ENCODE measurements at regions not wholly inside any gene's neighbourhood (a gene's known extent, or its start where the extent isn't known, plus 50 kb on each side); places are given as distances from the start of the nearest gene placed in this dataset.

DNA sequence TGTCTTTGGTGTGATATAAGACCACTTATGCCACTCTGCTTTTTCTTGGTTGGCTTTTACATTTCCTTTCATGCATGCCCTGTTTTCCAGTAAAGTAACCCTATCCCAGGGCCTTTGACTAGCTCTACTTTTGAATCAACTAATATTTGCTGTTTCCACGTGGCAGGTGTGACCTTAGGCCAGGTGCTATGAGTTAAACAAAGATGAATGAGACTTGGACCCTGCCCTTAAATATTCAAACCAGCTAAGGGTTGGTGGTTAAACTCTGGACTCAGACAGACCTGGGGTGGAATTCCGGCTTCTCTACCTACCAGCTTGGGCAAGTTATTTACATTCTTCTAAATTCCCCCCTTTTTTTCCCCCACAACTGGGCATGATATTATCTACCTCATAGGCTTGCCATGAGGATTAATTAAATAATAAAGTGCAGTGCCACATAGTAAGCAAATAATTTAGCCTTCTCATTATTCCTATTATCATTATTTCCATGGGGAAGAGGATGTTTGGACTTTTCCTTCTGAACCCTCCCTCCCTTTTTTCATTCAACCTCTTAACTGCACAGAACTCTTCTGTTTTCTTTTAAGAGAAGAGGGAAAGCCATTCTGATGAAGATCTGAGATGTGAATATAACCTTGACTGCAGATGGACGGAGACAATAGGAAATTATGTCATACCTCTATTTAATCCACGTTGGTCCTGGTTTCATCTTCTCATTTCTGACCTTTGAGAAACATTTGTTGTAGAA lies 143.6 kb upstream of the TNFAIP3 start:
- peaks cover 2% of the 10 kb centered on the region for H3K4me1 ChIP-seq
- H3K27ac ChIP-seq (replicated peaks) = no peak overlapping the region
- no peak for DNase-seq
- no peak overlapping the region for H3K4me3 ChIP-seq
- H3K9me3 ChIP-seq (replicated peaks) = no peaks in the 10 kb centered on the region
- TF ChIP-seq, protein P1, sequence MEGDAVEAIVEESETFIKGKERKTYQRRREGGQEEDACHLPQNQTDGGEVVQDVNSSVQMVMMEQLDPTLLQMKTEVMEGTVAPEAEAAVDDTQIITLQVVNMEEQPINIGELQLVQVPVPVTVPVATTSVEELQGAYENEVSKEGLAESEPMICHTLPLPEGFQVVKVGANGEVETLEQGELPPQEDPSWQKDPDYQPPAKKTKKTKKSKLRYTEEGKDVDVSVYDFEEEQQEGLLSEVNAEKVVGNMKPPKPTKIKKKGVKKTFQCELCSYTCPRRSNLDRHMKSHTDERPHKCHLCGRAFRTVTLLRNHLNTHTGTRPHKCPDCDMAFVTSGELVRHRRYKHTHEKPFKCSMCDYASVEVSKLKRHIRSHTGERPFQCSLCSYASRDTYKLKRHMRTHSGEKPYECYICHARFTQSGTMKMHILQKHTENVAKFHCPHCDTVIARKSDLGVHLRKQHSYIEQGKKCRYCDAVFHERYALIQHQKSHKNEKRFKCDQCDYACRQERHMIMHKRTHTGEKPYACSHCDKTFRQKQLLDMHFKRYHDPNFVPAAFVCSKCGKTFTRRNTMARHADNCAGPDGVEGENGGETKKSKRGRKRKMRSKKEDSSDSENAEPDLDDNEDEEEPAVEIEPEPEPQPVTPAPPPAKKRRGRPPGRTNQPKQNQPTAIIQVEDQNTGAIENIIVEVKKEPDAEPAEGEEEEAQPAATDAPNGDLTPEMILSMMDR (IDR thresholded peaks at IDR 0.05; ENCODE audit: borderline replicate concordance) = no peak
- no peaks in the 10 kb centered on the region for H3K36me3 ChIP-seq
- H3K27me3 ChIP-seq (ENCODE audit: low read depth) = no peaks in the 10 kb centered on the region
- intact Hi-C loops (cut with micrococcal nuclease) = no loop called here

DNA sequence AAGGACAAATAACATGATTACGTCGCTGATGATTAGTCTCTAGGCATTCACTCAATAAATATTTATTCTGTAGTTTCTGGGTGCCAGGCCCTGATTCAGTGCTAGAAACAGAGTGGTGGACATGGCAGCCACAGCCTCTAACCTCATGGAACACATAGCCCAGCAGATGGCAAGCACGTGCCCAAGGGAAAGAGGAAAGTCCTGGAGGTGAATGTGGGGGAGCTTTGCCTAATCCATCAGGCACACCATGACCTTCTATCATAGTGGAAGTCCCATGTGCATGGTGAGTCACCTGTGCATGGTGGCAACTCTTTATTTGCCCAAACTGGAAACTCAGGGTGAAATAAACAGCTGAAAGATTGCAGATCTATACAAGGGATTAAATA lies 143.0 kb upstream of the TNFAIP3 start:
- DNase-seq = no peak
- Histone ChIP-seq H3K4me1 (peaks cover 8% of the 10 kb centered on the region), H3K9me3 (replicated peaks) (no peaks in the 10 kb centered on the region), H3K27me3 (ENCODE audit: low read depth) (no peaks in the 10 kb centered on the region), H3K36me3 (no peaks in the 10 kb centered on the region), H3K4me3 (no peak overlapping the region), H3K27ac (replicated peaks) (no peak overlapping the region)
- TF ChIP-seq, protein P1 (IDR thresholded peaks at IDR 0.05; ENCODE audit: borderline replicate concordance) = no peak
- intact Hi-C loops (cut with micrococcal nuclease) = no loop called here

DNA sequence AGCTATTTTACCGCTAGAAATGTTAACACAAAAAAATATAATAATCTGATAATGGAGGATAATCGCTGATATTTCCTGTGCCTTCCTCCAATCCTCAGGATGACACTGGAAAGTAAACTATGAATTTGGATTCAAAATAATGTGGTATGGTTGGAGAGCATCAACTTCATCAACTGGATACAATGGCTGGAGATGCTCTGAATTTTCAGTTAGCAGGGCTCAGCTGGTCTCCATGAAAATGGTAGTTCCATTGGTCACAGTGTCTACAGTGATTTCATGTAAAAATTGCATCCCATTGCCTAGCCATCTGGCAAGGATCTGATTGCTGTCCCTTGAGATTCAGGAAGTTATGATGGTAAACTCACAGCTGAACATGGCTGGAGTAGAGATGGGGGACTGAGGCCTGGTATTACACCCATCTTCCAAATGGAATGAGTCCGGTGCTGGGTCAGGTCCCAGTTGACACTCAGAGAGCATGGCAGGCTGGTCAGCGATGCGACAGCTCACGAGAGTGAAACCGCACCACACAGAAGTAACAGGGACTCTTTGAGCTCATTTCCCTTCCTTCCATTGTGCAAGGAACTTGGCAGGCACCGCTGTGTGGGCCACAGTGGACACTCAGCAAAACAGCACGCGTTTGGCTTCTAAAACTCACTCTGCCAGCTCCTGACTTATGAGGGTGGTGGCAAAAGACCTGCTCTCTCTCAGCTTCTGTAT lies 142.4 kb upstream of the TNFAIP3 start:
- TF ChIP-seq, protein P1 (IDR thresholded peaks at IDR 0.05; ENCODE audit: borderline replicate concordance) = no peak
- Histone ChIP-seq H3K4me1 (peaks cover 14% of the 10 kb centered on the region), H3K36me3 (no peaks in the 10 kb centered on the region), H3K9me3 (replicated peaks) (no peaks in the 10 kb centered on the region), H3K4me3 (no peak overlapping the region), H3K27ac (replicated peaks) (no peak overlapping the region), H3K27me3 (ENCODE audit: low read depth) (no peaks in the 10 kb centered on the region)
- DNase-seq = no peak
- intact Hi-C loops (cut with micrococcal nuclease) = no loop called here

DNA sequence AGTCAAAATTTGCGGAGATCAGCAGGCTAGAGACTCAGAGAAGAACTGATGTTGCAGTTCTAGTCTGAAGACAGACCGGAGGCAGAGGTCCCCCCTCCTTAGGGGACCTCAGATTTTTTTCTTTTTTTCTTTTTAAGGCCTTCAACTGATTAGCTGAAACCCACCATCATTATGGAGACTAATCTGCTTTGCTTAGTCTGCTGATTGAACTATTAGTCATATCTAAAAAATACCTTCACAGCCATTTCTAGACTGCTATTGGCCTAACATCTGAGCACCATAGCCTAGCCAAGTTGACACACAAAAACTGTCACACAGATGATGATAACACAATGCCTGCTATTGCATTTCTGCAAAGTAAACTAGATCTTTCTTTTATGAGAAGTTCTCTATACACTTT lies 141.1 kb upstream of the TNFAIP3 start:
- DNase-seq = no peak
- no peak overlapping the region for H3K4me3 ChIP-seq
- H3K36me3 ChIP-seq = no peaks in the 10 kb centered on the region
- H3K27ac ChIP-seq (replicated peaks) = no peak overlapping the region
- intact Hi-C loops (cut with micrococcal nuclease) = no loop called here
- H3K4me1 ChIP-seq = peaks cover 18% of the 10 kb centered on the region
- H3K27me3 ChIP-seq (ENCODE audit: low read depth) = no peaks in the 10 kb centered on the region
- H3K9me3 ChIP-seq (replicated peaks) = no peaks in the 10 kb centered on the region
- TF ChIP-seq, protein P1 (IDR thresholded peaks at IDR 0.05; ENCODE audit: borderline replicate concordance) = no peak

DNA sequence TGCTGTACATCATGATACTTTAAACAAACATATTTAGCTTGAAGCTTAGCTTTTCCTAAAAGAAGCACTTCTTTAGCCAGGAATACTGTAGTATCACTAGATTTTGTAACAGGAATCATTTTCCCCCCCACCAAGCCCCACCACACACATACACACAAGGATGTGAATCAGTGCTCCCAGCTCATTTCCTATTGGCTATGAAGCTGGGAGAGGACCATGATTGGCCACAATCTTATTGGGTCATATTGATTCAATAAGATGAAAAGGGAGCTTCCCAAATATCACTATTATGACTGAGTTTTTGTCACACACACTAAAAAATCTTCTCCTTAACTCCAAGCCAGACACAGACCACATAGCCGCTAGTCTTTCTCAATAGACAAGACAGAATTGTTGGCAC lies 140.5 kb upstream of the TNFAIP3 start:
- Histone ChIP-seq H3K4me3 (no peak overlapping the region), H3K4me1 (peaks cover 21% of the 10 kb centered on the region), H3K36me3 (no peaks in the 10 kb centered on the region), H3K27me3 (ENCODE audit: low read depth) (no peaks in the 10 kb centered on the region), H3K9me3 (replicated peaks) (no peaks in the 10 kb centered on the region), H3K27ac (replicated peaks) (no peak overlapping the region)
- TF ChIP-seq, protein P1 (IDR thresholded peaks at IDR 0.05; ENCODE audit: borderline replicate concordance) = no peak
- no peak for DNase-seq
- intact Hi-C loops (cut with micrococcal nuclease) = no loop called here

Measured in left ventricle myocardium inferior (tissue), 1 donor.